ENCODE measurements at regions not wholly inside any gene's neighbourhood (a gene's known extent, or its start where the extent isn't known, plus 50 kb on each side); places are given as distances from the start of the nearest gene placed in this dataset.

DNA sequence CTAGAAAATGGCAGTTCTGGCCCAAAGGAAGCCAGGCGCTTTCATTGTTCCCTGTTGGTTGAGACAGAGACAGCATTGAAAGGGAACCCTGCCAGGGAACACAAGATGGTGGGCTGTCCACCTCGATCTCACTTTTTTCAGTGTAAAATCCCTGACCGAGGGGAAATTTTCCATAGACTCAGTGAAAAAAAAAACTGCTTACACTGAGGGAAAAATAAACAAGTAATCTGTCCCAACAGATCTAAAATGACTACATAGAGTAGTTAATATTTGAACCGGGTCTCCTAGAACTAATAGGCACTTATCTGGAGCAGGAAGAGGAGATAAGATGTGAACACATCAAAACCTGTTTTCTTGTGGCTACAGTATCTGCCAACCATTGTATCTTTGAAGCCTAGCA, 763.4 kb upstream of the GOLIM4 start:
- Histone ChIP-seq H3K4me3 (ENCODE audit: low read depth, low read length) (no peak overlapping the region), H3K4me1 (no peaks in the 10 kb centered on the region), H3K9ac (no peak overlapping the region), H3K4me2 (ENCODE audit: low read length) (no peak overlapping the region), H3K36me3 (ENCODE audit: control insufficient read depth, insufficient read depth, low read length) (no peaks in the 10 kb centered on the region), H3K27ac (no peak overlapping the region), H3K79me2 (no peaks in the 10 kb centered on the region), H3K9me3 (ENCODE audit: control insufficient read depth, low read length) (peaks cover 5% of the 10 kb centered on the region), H2AFZ (no peak overlapping the region), H3K27me3 (ENCODE audit: control insufficient read depth, insufficient read depth, low read length) (no peaks in the 10 kb centered on the region)
- TF ChIP-seq, protein P1, sequence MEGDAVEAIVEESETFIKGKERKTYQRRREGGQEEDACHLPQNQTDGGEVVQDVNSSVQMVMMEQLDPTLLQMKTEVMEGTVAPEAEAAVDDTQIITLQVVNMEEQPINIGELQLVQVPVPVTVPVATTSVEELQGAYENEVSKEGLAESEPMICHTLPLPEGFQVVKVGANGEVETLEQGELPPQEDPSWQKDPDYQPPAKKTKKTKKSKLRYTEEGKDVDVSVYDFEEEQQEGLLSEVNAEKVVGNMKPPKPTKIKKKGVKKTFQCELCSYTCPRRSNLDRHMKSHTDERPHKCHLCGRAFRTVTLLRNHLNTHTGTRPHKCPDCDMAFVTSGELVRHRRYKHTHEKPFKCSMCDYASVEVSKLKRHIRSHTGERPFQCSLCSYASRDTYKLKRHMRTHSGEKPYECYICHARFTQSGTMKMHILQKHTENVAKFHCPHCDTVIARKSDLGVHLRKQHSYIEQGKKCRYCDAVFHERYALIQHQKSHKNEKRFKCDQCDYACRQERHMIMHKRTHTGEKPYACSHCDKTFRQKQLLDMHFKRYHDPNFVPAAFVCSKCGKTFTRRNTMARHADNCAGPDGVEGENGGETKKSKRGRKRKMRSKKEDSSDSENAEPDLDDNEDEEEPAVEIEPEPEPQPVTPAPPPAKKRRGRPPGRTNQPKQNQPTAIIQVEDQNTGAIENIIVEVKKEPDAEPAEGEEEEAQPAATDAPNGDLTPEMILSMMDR (IDR thresholded peaks at IDR 0.05) = no peak

DNA sequence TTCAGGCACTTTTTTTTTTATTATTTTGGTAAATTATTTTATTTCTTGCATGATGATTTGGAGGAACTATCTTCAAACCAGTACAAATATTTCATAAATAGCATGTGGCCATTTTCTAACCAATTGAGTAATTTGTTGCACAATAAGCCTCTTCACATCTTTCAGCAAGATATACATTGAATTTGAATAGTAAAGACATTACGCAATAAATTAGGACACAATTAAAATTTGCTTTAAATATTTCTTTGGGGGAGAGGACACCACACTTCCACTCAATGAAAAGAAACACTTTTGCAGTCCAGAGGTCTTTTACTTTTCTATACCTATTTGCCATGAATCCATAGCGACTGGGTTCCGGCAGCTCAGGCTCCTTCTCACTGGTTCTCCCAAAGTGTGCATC, 762.6 kb upstream of the GOLIM4 start:
- H3K27ac ChIP-seq = no peak overlapping the region
- H2AFZ ChIP-seq = no peak overlapping the region
- no peak overlapping the region for H3K4me3 ChIP-seq (ENCODE audit: low read depth, low read length)
- TF ChIP-seq, protein P1 (IDR thresholded peaks at IDR 0.05) = no peak
- H3K9me3 ChIP-seq (ENCODE audit: control insufficient read depth, low read length) = peaks cover 5% of the 10 kb centered on the region
- H3K36me3 ChIP-seq (ENCODE audit: control insufficient read depth, insufficient read depth, low read length) = no peaks in the 10 kb centered on the region
- no peak overlapping the region for H3K4me2 ChIP-seq (ENCODE audit: low read length)
- no peak overlapping the region for H3K9ac ChIP-seq
- H3K79me2 ChIP-seq = no peaks in the 10 kb centered on the region
- no peaks in the 10 kb centered on the region for H3K4me1 ChIP-seq
- no peaks in the 10 kb centered on the region for H3K27me3 ChIP-seq (ENCODE audit: control insufficient read depth, insufficient read depth, low read length)

- no peaks in the 10 kb centered on the region for H3K36me3 ChIP-seq (ENCODE audit: control insufficient read depth, insufficient read depth, low read length)
- H3K9me3 ChIP-seq (ENCODE audit: control insufficient read depth, low read length) = no peaks in the 10 kb centered on the region
- no peak overlapping the region for H3K9ac ChIP-seq
- H3K4me1 ChIP-seq = no peaks in the 10 kb centered on the region
- TF ChIP-seq, protein P1 (IDR thresholded peaks at IDR 0.05) = no peak
- no peaks in the 10 kb centered on the region for H3K79me2 ChIP-seq
- no peak overlapping the region for H3K4me2 ChIP-seq (ENCODE audit: low read length)
- H3K27ac ChIP-seq = no peak overlapping the region
- no peaks in the 10 kb centered on the region for H3K27me3 ChIP-seq (ENCODE audit: control insufficient read depth, insufficient read depth, low read length)
- no peak overlapping the region for H3K4me3 ChIP-seq (ENCODE audit: low read depth, low read length)
- no peak overlapping the region for H2AFZ ChIP-seq
Observed at GRCh38 chr3:168850109-168850508, 754.4 kb upstream of the GOLIM4 start.

DNA sequence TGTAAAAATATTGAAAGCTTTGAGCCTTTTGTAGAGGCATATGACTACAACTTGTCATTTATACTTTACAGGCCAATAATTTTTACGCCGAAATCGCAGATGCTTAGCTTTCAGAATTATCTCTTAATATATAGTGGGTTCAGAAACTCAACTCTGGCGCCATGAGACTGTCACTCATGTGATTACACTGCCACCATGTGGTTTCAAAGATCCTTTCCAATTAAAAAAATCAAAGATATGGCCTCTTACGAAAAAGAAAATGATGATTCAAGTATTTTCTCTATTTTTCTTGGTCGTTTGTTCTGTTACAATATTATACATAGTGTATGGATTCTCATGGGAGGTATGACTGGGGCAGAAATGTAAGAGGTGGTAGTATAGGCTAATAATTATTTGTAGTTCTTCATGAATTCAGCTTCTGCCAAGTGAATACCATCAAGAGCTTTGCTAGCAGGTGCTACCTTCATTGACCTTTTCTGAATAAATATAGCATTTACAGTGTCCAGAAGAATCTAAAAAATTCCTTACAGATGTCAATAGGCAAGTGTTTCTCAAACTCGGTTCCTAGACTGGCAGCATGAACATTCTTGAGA, 751.7 kb upstream of the GOLIM4 start:
- Histone ChIP-seq H3K4me3 (ENCODE audit: low read depth, low read length) (no peak overlapping the region), H3K79me2 (no peaks in the 10 kb centered on the region), H3K27me3 (ENCODE audit: control insufficient read depth, insufficient read depth, low read length) (no peaks in the 10 kb centered on the region), H3K27ac (no peak overlapping the region), H3K9ac (no peak overlapping the region), H3K36me3 (ENCODE audit: control insufficient read depth, insufficient read depth, low read length) (no peaks in the 10 kb centered on the region), H3K4me1 (no peaks in the 10 kb centered on the region), H2AFZ (no peak overlapping the region), H3K9me3 (ENCODE audit: control insufficient read depth, low read length) (no peaks in the 10 kb centered on the region), H3K4me2 (ENCODE audit: low read length) (no peak overlapping the region)
- TF ChIP-seq, protein P1 (IDR thresholded peaks at IDR 0.05) = peak; percentile 32

DNA sequence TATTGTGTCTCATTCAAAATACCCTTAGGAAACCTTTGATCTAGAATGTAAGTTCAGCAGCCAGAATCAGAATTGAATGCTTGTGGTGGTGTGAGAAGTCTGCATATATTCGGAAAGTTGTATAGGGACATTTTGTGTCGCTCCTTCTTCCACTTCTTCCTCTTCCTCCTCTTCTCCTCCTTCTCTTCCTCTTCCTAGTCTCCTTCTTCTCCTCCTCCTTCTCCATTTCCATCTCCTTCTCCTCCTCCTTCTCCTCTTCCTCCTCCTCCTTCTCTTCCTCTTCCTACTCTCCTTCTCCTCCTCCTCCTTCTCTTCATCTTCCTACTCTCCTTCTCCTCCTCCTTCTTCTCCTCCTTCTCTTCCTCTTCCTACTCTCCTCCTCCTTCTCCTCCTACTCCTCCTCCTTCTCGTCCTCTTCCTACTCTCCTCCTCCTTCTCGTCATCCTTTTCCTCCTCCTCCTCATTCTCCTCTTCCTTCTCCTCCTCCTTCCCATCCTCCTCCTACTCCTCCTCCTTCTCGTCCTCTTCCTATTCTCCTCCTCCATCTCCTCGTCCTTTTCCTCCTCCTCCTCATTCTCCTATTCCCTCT, 749.3 kb upstream of the GOLIM4 start:
- no peaks in the 10 kb centered on the region for H3K27me3 ChIP-seq (ENCODE audit: control insufficient read depth, insufficient read depth, low read length)
- H3K27ac ChIP-seq = no peak overlapping the region
- no peak overlapping the region for H2AFZ ChIP-seq
- H3K4me2 ChIP-seq (ENCODE audit: low read length) = no peak overlapping the region
- H3K4me1 ChIP-seq = no peaks in the 10 kb centered on the region
- no peak overlapping the region for H3K9ac ChIP-seq
- no peaks in the 10 kb centered on the region for H3K79me2 ChIP-seq
- TF ChIP-seq, protein P1 (IDR thresholded peaks at IDR 0.05) = no peak
- no peak overlapping the region for H3K4me3 ChIP-seq (ENCODE audit: low read depth, low read length)
- no peaks in the 10 kb centered on the region for H3K9me3 ChIP-seq (ENCODE audit: control insufficient read depth, low read length)
- H3K36me3 ChIP-seq (ENCODE audit: control insufficient read depth, insufficient read depth, low read length) = no peaks in the 10 kb centered on the region

Measured in parathyroid adenoma (tissue), 2 donors.